ENCODE measurements at regions not wholly inside any gene's neighbourhood (a gene's known extent, or its start where the extent isn't known, plus 50 kb on each side); places are given as distances from the start of the nearest gene placed in this dataset.

DNA sequence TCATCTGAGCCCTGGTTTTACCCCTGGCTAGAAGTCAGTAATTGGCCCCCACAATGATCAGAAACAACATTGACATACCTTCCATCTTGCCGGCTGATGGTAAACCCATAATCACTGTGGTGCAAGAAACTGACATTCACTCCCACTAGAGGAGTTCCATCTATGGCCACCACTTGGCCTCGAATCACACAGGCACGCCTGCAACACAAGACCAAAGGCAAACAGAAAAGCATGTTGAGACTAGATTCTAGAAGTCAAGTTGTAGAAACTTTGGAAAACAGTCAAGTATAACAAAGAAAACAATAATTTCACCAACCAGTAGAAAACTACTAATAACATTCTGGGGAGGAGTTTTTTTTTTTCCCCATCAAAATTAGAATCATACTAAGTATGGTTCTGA lies 183.4 kb downstream of the SH2D1A start:
- TF ChIP-seq, protein P1, sequence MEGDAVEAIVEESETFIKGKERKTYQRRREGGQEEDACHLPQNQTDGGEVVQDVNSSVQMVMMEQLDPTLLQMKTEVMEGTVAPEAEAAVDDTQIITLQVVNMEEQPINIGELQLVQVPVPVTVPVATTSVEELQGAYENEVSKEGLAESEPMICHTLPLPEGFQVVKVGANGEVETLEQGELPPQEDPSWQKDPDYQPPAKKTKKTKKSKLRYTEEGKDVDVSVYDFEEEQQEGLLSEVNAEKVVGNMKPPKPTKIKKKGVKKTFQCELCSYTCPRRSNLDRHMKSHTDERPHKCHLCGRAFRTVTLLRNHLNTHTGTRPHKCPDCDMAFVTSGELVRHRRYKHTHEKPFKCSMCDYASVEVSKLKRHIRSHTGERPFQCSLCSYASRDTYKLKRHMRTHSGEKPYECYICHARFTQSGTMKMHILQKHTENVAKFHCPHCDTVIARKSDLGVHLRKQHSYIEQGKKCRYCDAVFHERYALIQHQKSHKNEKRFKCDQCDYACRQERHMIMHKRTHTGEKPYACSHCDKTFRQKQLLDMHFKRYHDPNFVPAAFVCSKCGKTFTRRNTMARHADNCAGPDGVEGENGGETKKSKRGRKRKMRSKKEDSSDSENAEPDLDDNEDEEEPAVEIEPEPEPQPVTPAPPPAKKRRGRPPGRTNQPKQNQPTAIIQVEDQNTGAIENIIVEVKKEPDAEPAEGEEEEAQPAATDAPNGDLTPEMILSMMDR (IDR thresholded peaks at IDR 0.05): no peak
- TF ChIP-seq POLR2A (IDR thresholded peaks at IDR 0.05): no peak

Data from adrenal gland (tissue), 5 donors.